Testis (tissue), 2 donors: ENCODE measurements at regions not wholly inside any gene's neighbourhood (a gene's known extent, or its start where the extent isn't known, plus 50 kb on each side); places are given as distances from the start of the nearest gene placed in this dataset.

Experiments used
- DNase-seq: peaks from one replicate; pipeline ENCODE4 v3.0.0-alpha.2; 2019
- H3K27ac ChIP-seq, 2 donors: fragments of 200-600 bp; sonication (generic); one replicate each; pipeline ENCODE4 v1.5.1; 2019
- H3K27me3 ChIP-seq: fragments of 200-600 bp; sonication (generic); one replicate; pipeline ENCODE4 v1.5.1; 2019
- H3K36me3 ChIP-seq: fragments of 200-600 bp; sonication (generic); one replicate; pipeline ENCODE4 v1.5.1; 2017; ENCODE audit warnings: low read depth; ENCODE audit errors: missing control alignments
- H3K4me1 ChIP-seq: fragments of 200-600 bp; sonication (generic); one replicate; pipeline ENCODE4 v1.5.1; 2019
- H3K4me3 ChIP-seq, 2 donors: fragments of 200-600 bp; sonication (generic); one replicate each; pipeline ENCODE4 v1.5.1; 2017 to 2019
- H3K9me3 ChIP-seq: fragments of 200-600 bp; sonication (generic); one replicate; pipeline ENCODE4 v1.5.1; 2017
- POLR2A ChIP-seq: fragments of 450-650 bp; IDR thresholded peaks from one replicate; pipeline ENCODE4 v1.6.1; 2017; ENCODE audit warnings: antibody characterized with exemption, mild to moderate bottlenecking, moderate library complexity
- WGBS, 2 donors: methylation state at CpG; one replicate each; pipeline ENCODE4 v1.1.5; 2018; 5-methylcytosine and 5-hydroxymethylcytosine counted together
- intact Hi-C: fragments of 100-400 bp; cut with DNase I; formaldehyde crosslinking; loops from one replicate; pipeline ENCODE4 v1.15.1; 2023; ENCODE audit warnings: low total_unique reads
- TF ChIP-seq, protein P1 (sequence below), 3 experiments: fragments of 450-650 bp in 2 of 3; fragments of 200-600 bp in 1 of 3; sonication (generic) in 1 of 3; IDR thresholded peaks; one replicate each; pipeline ENCODE4 v1.5.1; 2016 to 2019; ENCODE audit warnings: antibody characterized with exemption in 3 of 3, mild to moderate bottlenecking in 2 of 3, moderate library complexity in 1 of 3

DNA sequence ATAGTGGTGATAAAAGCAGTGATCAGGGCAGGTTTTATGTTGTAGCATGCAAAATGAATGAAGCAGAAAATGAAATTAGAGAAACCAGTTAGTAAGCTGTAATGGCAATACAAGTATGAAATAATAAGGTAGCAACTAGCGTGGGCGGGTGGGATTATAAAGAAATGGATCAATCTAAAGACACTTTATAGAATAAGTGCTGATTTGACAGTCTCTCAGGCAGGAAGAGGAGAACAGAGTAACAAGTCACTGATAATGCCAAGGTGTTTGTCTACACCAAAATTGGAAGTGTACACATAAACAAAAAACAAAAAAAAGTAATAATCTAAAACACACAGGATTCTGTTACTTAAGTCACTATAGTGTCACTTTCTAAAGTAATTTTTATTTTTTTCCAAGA lies 51.0 kb upstream of the PCBP1 start:
- Histone ChIP-seq H3K4me1 (peaks cover 7% of the 10 kb centered on the region), H3K27ac (no peak overlapping the region), H3K36me3 (no peaks in the 10 kb centered on the region), H3K9me3 (no peaks in the 10 kb centered on the region), H3K27me3 (no peaks in the 10 kb centered on the region), H3K4me3 (no peak overlapping the region)
- TF ChIP-seq, protein P1, sequence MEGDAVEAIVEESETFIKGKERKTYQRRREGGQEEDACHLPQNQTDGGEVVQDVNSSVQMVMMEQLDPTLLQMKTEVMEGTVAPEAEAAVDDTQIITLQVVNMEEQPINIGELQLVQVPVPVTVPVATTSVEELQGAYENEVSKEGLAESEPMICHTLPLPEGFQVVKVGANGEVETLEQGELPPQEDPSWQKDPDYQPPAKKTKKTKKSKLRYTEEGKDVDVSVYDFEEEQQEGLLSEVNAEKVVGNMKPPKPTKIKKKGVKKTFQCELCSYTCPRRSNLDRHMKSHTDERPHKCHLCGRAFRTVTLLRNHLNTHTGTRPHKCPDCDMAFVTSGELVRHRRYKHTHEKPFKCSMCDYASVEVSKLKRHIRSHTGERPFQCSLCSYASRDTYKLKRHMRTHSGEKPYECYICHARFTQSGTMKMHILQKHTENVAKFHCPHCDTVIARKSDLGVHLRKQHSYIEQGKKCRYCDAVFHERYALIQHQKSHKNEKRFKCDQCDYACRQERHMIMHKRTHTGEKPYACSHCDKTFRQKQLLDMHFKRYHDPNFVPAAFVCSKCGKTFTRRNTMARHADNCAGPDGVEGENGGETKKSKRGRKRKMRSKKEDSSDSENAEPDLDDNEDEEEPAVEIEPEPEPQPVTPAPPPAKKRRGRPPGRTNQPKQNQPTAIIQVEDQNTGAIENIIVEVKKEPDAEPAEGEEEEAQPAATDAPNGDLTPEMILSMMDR (IDR thresholded peaks at IDR 0.05), result no peak
- no peak for TF ChIP-seq POLR2A
- intact Hi-C loops, result no loop called here
- 87 to 93% methylated on average over 2 of the region's 2 CpGs for WGBS, 2 donors
- no peak for DNase-seq

DNA sequence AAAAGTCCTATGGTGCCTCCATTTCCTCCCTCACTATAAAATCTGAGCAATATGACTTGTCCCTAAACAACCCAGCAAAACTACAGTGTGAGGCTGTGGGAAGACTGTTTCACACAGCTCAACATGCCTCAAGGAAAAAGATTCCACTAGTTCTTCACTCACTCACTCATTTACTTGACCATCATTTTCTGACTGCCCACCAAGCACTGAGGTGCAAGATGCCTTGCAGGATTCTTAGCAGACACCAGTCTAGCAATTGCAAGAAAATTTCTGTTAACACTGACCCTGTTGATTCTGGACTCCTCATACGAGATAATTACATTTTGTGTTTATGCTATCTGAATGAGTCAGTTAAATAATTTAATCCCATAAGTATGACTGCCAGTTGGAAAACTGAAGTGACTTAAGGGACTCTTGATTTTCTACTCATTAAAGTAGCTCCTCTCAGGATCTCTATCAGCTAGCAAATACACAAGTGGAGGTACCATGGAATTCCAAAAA lies 51.9 kb upstream of the PCBP1 start:
- peak overlapping the region in 1 of 2 donors; percentile 31 for H3K27ac ChIP-seq
- H3K36me3 ChIP-seq, result no peaks in the 10 kb centered on the region
- H3K27me3 ChIP-seq, result no peaks in the 10 kb centered on the region
- no peak for TF ChIP-seq POLR2A
- TF ChIP-seq, protein P1 (IDR thresholded peaks at IDR 0.05), result no peak
- intact Hi-C loops, result no loop called here
- H3K9me3 ChIP-seq, result no peaks in the 10 kb centered on the region
- WGBS, 2 donors, result 33 to 61% methylated on average over 1 of the region's 1 CpG
- no peak for DNase-seq
- H3K4me1 ChIP-seq, result peaks cover 7% of the 10 kb centered on the region
- H3K4me3 ChIP-seq, result no peak overlapping the region

DNA sequence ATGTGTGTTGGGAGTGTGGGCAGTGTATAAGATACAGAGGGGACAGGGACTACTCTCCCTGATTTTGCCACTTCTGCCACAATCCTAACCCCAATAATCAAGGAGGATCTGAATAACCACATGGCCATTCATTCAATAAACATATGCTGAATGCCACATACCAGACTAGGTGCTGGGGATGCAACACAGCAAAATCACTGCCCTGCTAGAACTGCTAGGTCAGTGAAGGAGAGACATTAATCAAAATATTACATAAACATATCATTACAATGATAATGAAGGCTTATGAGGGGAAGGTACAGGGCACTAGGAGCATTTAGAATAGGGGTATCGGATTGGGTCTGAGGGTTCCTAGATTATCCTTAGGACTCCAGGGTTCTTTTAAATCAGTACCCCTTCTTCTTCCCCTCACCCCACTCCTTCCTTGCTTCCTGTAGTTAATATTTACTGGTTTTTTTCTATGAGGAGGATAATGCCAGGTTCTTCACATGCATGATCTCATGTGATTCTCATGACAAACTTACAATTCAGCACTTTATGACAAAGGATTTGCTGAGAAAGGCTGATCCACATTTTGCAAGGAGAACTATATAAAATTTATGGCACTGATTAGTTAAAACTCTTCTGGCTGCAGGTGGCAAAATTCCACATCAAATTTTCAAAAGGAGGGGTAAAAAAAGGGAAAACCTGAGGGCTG lies 56.4 kb upstream of the PCBP1 start:
- Histone ChIP-seq H3K4me1 (peaks cover 17% of the 10 kb centered on the region), H3K36me3 (no peaks in the 10 kb centered on the region), H3K27ac (peak overlapping the region; percentile 46 to 89), H3K27me3 (no peaks in the 10 kb centered on the region), H3K9me3 (no peaks in the 10 kb centered on the region), H3K4me3 (no peak overlapping the region)
- 93 to 94% methylated on average over 1 of the region's 1 CpG for WGBS, 2 donors
- TF ChIP-seq, protein P1 (IDR thresholded peaks at IDR 0.05), result no peak
- no peak for TF ChIP-seq POLR2A
- intact Hi-C loops, result no loop called here
- no peak for DNase-seq

DNA sequence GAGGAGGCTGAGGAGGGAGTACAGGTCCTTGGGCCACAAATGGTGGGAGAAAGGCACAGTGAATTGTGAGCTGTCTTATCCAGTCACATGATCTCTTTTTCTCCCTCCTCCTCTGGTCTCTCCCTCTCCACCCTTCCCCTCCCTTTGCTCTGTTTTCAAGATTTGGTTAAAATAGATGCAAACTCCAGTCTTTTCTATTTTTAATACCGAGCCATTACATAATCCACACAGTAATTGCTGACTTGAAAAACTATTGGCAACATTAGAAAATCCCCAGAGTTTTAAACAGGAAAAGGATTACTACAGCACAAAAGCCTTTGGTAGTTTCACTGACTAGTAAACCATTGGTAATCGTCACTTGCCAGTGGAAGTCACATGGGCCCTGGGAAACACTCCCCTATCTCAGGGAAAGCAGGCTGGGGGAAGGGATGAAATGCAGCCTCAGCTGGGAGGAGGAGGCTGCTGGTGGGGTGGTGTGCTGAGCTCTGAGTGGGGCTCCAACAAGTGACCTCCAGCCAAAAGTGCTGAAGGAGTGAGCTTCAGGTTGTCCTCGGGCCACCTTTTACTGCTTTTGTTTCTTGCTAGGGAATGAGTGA lies 57.4 kb upstream of the PCBP1 start:
- peak overlapping the region; percentile 46 to 89 for H3K27ac ChIP-seq
- no peaks in the 10 kb centered on the region for H3K36me3 ChIP-seq
- no peaks in the 10 kb centered on the region for H3K9me3 ChIP-seq
- H3K27me3 ChIP-seq, result no peaks in the 10 kb centered on the region
- peaks cover 13% of the 10 kb centered on the region for H3K4me1 ChIP-seq
- WGBS, 2 donors, result 27% methylated on average over 3 of the region's 3 CpGs
- peak; percentile 73 for DNase-seq
- intact Hi-C loops, result no loop called here
- H3K4me3 ChIP-seq, result no peak overlapping the region
- TF ChIP-seq, protein P1 (IDR thresholded peaks at IDR 0.05), result no peak
